Islet of Langerhans (tissue), 1 donor: ENCODE measurements at regions not wholly inside any gene's neighbourhood (a gene's known extent, or its start where the extent isn't known, plus 50 kb on each side); places are given as distances from the start of the nearest gene placed in this dataset.

Experiments
- FAIRE-seq: peaks from one replicate; lab custom pipeline; 2011; peaks lifted over from hg19 to GRCh38; lab: Jason Lieb, UNC

DNA sequence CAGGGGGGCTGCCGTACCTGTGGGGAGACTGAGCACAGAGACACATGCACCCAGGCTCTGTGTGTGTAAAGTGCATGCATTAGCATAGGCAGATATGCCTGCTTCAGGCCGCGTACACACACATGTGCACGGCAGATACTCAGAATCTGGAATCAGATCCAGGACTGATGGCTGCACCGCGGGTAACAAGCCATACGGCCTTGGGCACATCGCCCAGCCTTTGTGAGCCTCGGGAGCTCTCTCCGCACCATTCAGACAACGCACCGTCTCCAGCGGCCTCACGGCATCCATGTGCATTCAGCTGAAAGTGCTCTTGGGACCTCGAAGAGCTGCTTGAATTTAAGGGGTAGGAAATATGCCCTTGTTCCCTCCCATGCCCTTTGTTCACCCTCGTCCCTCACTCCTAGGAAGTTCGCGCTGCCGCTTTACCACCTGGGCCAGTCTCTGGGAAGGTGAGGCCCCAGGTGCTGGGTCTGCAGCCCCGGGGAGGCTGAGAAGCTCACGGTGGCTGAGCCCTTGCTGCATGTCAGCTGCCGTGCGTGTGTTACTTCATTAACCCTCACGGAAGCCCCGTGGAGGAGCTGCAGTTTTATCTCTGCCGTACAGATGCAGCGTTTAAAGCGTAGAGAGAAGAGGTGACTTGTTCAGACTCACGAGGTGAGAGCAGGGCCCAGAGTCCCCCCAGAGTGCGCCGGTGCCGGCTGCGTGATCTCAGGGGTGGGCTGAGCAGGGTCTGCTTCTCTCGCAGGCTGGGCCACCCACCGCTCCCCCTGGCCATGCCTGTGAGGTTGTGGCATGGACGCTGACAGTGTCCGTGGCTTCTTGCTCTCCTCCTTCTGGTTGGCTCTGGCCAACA lies 377.7 kb upstream of the MYT1L start:
- FAIRE-seq, result no peak

- no peak for FAIRE-seq
These were observed 376.3 kb upstream of the MYT1L start for GRCh38 chr2:2707206-2707991.

- FAIRE-seq, result no peak
These were observed 375.2 kb upstream of the MYT1L start for GRCh38 chr2:2706306-2706705.

- no peak for FAIRE-seq
These were observed 374.8 kb upstream of the MYT1L start for GRCh38 chr2:2705871-2706270.

GRCh38 chr2:2704428-2705090 lies 373.5 kb upstream of the MYT1L start:
- no peak for FAIRE-seq

DNA sequence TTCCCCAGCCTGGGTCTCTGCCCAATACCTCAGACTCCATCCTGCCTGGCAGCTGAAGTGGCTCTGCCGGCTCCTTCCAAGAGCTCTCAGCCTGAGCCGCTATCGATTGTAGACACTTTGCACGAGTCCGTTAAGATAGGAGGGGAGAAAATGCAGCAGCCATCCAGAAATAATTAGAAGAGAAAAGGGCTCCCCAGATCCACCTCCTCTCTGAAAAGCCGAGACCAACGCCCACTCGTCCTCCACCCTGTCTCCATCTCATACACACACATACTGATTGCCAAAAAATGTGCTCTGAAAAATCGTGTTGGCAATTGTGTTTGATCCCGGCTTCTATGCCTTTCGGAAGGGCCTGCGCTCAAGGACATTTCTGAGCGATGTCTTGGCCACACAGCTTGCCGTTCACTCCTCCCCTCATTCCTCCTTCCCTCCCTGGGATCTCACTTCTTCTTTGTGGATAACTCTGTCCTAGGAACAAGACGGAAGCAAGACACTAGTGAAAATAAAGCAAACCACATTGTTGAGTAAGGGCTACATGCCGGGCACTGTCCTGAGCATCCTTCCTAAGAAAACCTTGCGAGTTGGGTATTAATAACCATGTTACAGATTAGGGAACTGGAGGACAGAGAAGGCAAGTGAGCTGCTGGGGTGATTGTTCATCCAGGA lies 372.8 kb upstream of the MYT1L start:
- no peak for FAIRE-seq

DNA sequence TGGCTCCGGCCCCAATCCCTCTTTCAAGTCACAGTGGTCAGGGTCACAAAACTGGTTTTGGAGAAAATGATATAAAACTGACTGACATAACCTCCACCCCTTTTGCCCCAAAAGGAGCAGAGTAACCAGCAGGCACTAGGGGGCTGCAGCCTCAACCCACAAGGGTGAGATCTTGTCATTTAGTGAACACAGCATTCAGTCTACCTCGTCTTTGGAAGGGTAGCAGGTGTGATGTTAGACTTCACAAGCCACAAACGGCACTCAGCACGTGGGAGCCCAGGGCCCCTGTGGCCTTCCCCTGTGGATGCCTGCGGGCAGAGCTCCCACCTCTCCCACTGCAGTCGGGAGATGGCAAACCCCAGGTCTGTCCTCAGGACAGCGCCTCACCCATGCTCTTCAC lies 372.1 kb upstream of the MYT1L start:
- FAIRE-seq, result no peak

- FAIRE-seq, result no peak
These were observed 371.3 kb upstream of the MYT1L start for GRCh38 chr2:2702385-2702784.

GRCh38 chr2:2701813-2702212 lies 370.7 kb upstream of the MYT1L start:
- no peak for FAIRE-seq

GRCh38 chr2:2701176-2701781 lies 370.2 kb upstream of the MYT1L start:
- FAIRE-seq, result no peak

- no peak for FAIRE-seq
These were observed 368.0 kb upstream of the MYT1L start for GRCh38 chr2:2699121-2699505.

DNA sequence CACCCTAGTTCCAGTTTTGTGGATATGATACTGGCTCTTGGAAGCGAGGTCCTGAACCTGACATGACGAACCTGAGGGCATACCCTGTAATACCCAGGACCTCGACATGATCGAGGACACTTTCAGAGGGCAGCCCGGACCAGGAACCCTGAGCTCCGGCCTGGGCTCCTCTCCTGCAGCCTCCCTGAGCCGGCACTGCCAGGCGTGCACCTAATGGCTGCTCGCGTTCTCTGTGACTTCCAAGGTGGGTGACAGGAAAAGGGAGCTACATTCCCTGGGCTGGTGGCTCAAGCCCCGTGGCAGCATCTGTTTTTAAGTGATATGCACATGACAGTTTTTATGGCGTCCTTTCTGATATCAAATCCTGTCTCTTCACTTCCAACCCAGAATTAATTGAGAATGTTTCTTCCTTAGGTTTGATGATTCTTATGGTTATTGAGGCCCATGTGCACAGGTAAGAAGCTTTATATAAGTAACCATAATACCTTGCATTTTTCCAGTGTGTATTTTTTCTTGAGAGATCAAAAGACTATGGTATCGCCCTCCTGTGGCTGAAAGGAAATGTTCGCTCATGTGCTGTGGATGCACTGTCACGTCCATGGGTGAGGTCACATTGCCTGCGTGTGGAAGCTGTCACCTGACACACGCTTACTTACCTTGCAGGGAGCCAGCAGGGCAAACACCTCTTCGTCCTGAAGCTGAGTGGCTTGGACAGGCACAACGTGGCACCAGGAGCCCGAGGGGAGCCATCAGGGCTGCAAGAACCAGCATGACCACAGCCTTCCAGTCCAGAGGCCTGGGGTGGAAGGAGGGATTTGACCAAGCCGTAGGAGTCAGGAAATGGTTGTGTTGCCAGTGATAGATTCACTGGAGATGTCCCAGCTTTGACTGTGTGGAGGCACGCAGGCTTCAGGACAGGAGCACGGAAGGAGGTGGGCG lies 367.4 kb upstream of the MYT1L start:
- FAIRE-seq, result no peak

- FAIRE-seq, result no peak
These were observed 365.8 kb upstream of the MYT1L start for GRCh38 chr2:2696733-2697455.

DNA sequence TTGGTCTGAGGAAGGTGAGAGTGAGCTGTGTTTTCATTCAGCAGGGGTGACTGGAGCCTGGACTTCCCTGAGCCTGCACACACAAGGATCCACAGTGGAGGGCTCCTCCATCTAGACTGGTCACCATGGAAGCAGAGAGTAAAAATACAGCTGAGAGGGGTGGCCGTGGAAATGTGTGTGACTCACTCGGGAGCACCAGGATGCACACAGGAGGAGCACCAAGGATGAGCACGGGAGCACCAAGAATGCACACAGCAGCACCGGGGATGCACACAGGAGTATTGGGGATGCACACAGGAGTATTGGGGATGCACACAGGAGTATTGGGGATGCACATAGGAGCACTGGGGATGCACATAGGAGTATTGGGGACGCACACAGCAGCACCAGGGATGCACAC lies 365.2 kb upstream of the MYT1L start:
- FAIRE-seq, result no peak

- FAIRE-seq, result no peak
These were observed 363.7 kb upstream of the MYT1L start for GRCh38 chr2:2694746-2695145.

- no peak for FAIRE-seq
These were observed 361.7 kb upstream of the MYT1L start for GRCh38 chr2:2692599-2693389.

GRCh38 chr2:2691419-2691818 lies 360.3 kb upstream of the MYT1L start:
- no peak for FAIRE-seq

DNA sequence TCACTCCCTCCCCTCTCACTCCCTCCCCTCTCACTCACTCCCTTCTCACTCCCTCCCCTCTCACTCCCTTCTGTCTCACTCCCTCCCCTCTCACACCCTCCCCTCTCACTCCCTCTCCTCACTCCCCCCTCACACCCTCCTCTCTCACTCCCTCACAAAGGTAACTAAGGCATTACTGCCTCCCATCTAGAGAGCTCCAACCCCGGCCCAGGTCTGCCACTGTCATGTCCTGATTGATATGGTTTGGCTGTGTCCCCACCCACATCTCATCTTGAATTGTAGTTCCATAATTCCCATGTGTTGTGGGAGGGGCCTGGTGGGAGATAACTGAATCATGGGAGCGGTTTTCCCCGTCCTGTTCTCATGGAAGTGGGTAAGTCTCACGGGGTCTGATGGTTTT lies 359.9 kb upstream of the MYT1L start:
- no peak for FAIRE-seq

DNA sequence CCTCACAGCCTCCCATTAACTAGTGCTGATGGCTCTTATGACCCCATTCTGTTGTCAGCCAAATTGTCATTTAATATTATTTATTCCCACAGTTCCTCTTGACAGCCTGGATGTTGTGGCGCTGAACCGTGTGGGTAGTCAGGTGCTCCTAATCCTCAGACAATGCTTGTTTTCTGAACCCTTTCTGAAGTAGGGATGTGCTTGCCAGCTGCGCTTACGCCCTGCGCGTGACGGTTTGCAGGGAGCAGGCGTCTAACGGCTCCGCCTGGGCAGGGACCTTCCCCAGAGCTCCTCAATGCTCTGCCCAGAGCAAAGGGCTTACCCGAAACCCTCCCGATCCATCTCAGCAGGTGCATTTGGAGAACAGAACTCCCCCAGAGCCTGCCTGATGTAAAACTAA lies 358.2 kb upstream of the MYT1L start:
- FAIRE-seq, result no peak
